H1 (cell line): ENCODE measurements at regions not wholly inside any gene's neighbourhood (a gene's known extent, or its start where the extent isn't known, plus 50 kb on each side); places are given as distances from the start of the nearest gene placed in this dataset.

Source experiments
- CTCF ChIA-PET: fragments of 300-600 bp; sonication (Branson Sonifier 250); formaldehyde crosslinking; loops from one replicate; lab custom pipeline; 2021; ENCODE audit not compliant: partially characterized antibody; lab: Charles Lee
- POLR2A ChIA-PET: fragments of 300-600 bp; sonication (Branson Sonifier 250); formaldehyde crosslinking; loops from one replicate; lab custom pipeline; 2021; ENCODE audit warnings: inconsistent platforms; ENCODE audit not compliant: partially characterized antibody; lab: Charles Lee
- DNase-seq, 2 experiments: peaks; one replicate each; pipeline versions ENCODE4 v3.0.0 to v3.0.0-alpha.2; 2010 to 2022; ENCODE audit warnings: low spot score in 2 of 2, low read depth in 1 of 2, mixed read lengths in 1 of 2
- FAIRE-seq: peaks from 2 replicates; lab custom pipeline; 2011; peaks lifted over from hg19 to GRCh38; lab: Jason Lieb, UNC
- H2AFZ ChIP-seq: 2 replicates; pipeline ENCODE4 v1.8.1; 2012; ENCODE audit warnings: low read length, inconsistent platforms
- H2AK5ac ChIP-seq: 2 replicates; pipeline ENCODE4 v1.6.1; 2013; ENCODE audit warnings: low read depth, low read length
- H2BK120ac ChIP-seq: replicated peaks from 2 replicates; pipeline ENCODE3; 2013; ENCODE audit warnings: low read depth, low read length, inconsistent platforms
- H2BK12ac ChIP-seq: 2 replicates; pipeline ENCODE4 v1.6.1; 2013; ENCODE audit warnings: low read depth, low read length
- H2BK15ac ChIP-seq: 2 replicates; pipeline ENCODE4 v1.6.1; 2013; ENCODE audit warnings: low read length
- H2BK20ac ChIP-seq: 2 replicates; pipeline ENCODE4 v1.6.1; 2013; ENCODE audit warnings: low read length
- H2BK5ac ChIP-seq: 2 replicates; pipeline ENCODE4 v1.6.1; 2013; ENCODE audit warnings: low read depth, low read length
- H3K14ac ChIP-seq: 2 replicates; pipeline ENCODE4 v1.6.1; 2013; ENCODE audit warnings: inconsistent platforms; ENCODE audit not compliant: insufficient read length
- H3K18ac ChIP-seq: 2 replicates; pipeline ENCODE4 v1.6.1; 2013; ENCODE audit warnings: low read length; ENCODE audit errors: extremely low read depth
- H3K23ac ChIP-seq: 2 replicates; pipeline ENCODE4 v1.6.1; 2013; ENCODE audit warnings: inconsistent platforms; ENCODE audit not compliant: insufficient read length
- H3K23me2 ChIP-seq: 2 replicates; pipeline ENCODE4 v1.6.1; 2013; ENCODE audit warnings: low read depth, low read length
- H3K27ac ChIP-seq: 2 replicates; pipeline ENCODE4 v1.6.1; 2011; ENCODE audit warnings: low read depth, low read length, inconsistent platforms
- H3K27me3 ChIP-seq, 4 experiments: replicated peaks in 1 of 4; 1 replicate in 1 of 4; 2 replicates in 3 of 4; pipeline versions ENCODE4 v1.6.1 to v1.8.1; 2011 to 2013; ENCODE audit warnings: low read length in 3 of 4, mild to moderate bottlenecking in 3 of 4, inconsistent platforms in 2 of 4, mixed read lengths in 2 of 4, moderate library complexity in 1 of 4; ENCODE audit not compliant: control insufficient read depth in 3 of 4, insufficient read depth in 3 of 4; ENCODE audit errors: extremely low read depth in 1 of 4
- H3K36me3 ChIP-seq, 4 experiments: 2 replicates each; pipeline versions ENCODE4 v1.6.1 to v1.8.1; 2011 to 2013; ENCODE audit warnings: mild to moderate bottlenecking in 4 of 4, low read length in 3 of 4, moderate library complexity in 2 of 4, control low read depth in 1 of 4, inconsistent platforms in 1 of 4; ENCODE audit not compliant: insufficient read depth in 4 of 4, control insufficient read depth in 2 of 4
- H3K4ac ChIP-seq: replicated peaks from 2 replicates; pipeline ENCODE3; 2013; ENCODE audit warnings: low read length, low read depth, mixed read lengths, inconsistent platforms; ENCODE audit not compliant: insufficient read length
- H3K4me1 ChIP-seq, 4 experiments: replicated peaks in 1 of 4; 1 replicate in 1 of 4; 2 replicates in 3 of 4; pipeline versions ENCODE4 v1.6.1 to v1.8.1; 2011 to 2013; ENCODE audit warnings: low read length in 3 of 4, inconsistent platforms in 2 of 4, mixed read lengths in 1 of 4; ENCODE audit not compliant: insufficient read depth in 4 of 4, control insufficient read depth in 3 of 4
- H3K4me2 ChIP-seq, 2 experiments: 2 replicates each; pipeline versions ENCODE4 v1.6.1 to v1.8.1; 2011 to 2013; ENCODE audit warnings: low read depth in 2 of 2, low read length in 2 of 2, control low read depth in 1 of 2, inconsistent platforms in 1 of 2, mild to moderate bottlenecking in 1 of 2; ENCODE audit not compliant: insufficient read depth in 1 of 2
- H3K4me3 ChIP-seq, 4 experiments: fragments of 200-600, 300-600 bp in 1 of 4; sonication (generic), shearing (Covaris generic), sonication (Bioruptor Twin) in 1 of 4; 2 replicates each; pipeline versions ENCODE4 v1.5.1 to v1.8.1; 2011 to 2016; ENCODE audit warnings: low read length in 4 of 4, low read depth in 3 of 4, control low read depth in 2 of 4, inconsistent platforms in 2 of 4, mild to moderate bottlenecking in 2 of 4, mixed read lengths in 1 of 4, moderate library complexity in 1 of 4; ENCODE audit not compliant: insufficient read depth in 2 of 4; ENCODE audit errors: extremely low read depth in 1 of 4
- H3K56ac ChIP-seq: replicated peaks from 2 replicates; pipeline ENCODE3; 2013; ENCODE audit warnings: low read depth, mild to moderate bottlenecking, mixed read lengths, low read length, inconsistent platforms; ENCODE audit not compliant: insufficient read length
- H3K79me1 ChIP-seq: 2 replicates; pipeline ENCODE4 v1.6.1; 2013; ENCODE audit warnings: low read depth, low read length, control low read depth
- H3K79me2 ChIP-seq, 2 experiments: 2 replicates each; pipeline versions ENCODE4 v1.6.1 to v1.8.1; 2012 to 2013; ENCODE audit warnings: low read length in 2 of 2, mild to moderate bottlenecking in 2 of 2, inconsistent platforms in 1 of 2; ENCODE audit not compliant: insufficient read depth in 2 of 2, control insufficient read depth in 1 of 2
- H3K9ac ChIP-seq, 4 experiments: replicated peaks in 1 of 4; 1 replicate in 1 of 4; 2 replicates in 3 of 4; pipeline versions ENCODE4 v1.6.1 to v1.8.1; 2011 to 2013; ENCODE audit warnings: low read depth in 3 of 4, low read length in 3 of 4, control low read depth in 2 of 4, mild to moderate bottlenecking in 2 of 4, moderate library complexity in 2 of 4, inconsistent platforms in 1 of 4; ENCODE audit errors: extremely low read depth in 1 of 4
- H3K9me3 ChIP-seq, 2 experiments: 2 replicates each; pipeline versions ENCODE4 v1.6.1 to v1.8.1; 2012 to 2013; ENCODE audit warnings: mild to moderate bottlenecking in 2 of 2, moderate library complexity in 2 of 2, control low read depth in 1 of 2, inconsistent platforms in 1 of 2, low read depth in 1 of 2, low read length in 1 of 2, mixed read lengths in 1 of 2; ENCODE audit not compliant: insufficient read depth in 2 of 2
- H4K20me1 ChIP-seq, 2 experiments: replicated peaks in 1 of 2; 2 replicates each; pipeline versions ENCODE3 to v1.8.1; 2011 to 2013; ENCODE audit warnings: inconsistent platforms in 2 of 2, low read length in 2 of 2, mild to moderate bottlenecking in 1 of 2; ENCODE audit not compliant: insufficient read depth in 2 of 2, control insufficient read depth in 1 of 2
- H4K5ac ChIP-seq: 2 replicates; pipeline ENCODE4 v1.6.1; 2013; ENCODE audit warnings: low read length, low read depth, mixed read lengths, inconsistent platforms; ENCODE audit not compliant: insufficient read length
- H4K8ac ChIP-seq: 2 replicates; pipeline ENCODE4 v1.8.0; 2013; ENCODE audit warnings: mild to moderate bottlenecking, moderate library complexity, low read length, inconsistent platforms; ENCODE audit not compliant: insufficient read depth; ENCODE audit errors: extremely low read depth
- H4K91ac ChIP-seq: replicated peaks from 2 replicates; pipeline ENCODE3; 2013; ENCODE audit warnings: low read length, mixed read lengths, inconsistent platforms; ENCODE audit not compliant: insufficient read length
- ASH2L ChIP-seq: fragments of 200-600, 300-600 bp; sonication (generic); IDR thresholded peaks from one replicate; pipeline ENCODE4 v1.7.1; 2017; ENCODE audit warnings: low read length
- CBX8 ChIP-seq: fragments of 300-800, 300-1000 bp; sonication (generic); IDR thresholded peaks from 2 replicates; pipeline ENCODE4 v1.7.1; 2016; ENCODE audit warnings: low read depth, low read length, borderline replicate concordance
- EGR1 ChIP-seq: IDR thresholded peaks from 2 replicates; pipeline ENCODE4 v1.6.1; 2011; ENCODE audit warnings: low read depth, low read length, borderline replicate concordance
- EZH2 ChIP-seq: fragments of 200-600 bp; sonication (generic); IDR thresholded peaks from 2 replicates; pipeline ENCODE4 v1.7.1; 2012; ENCODE audit warnings: low read depth, mild to moderate bottlenecking, moderate library complexity, low read length, inconsistent platforms; ENCODE audit not compliant: severe bottlenecking
- GABPA ChIP-seq: IDR thresholded peaks from 2 replicates; pipeline ENCODE4 v1.6.1; 2011; ENCODE audit warnings: mild to moderate bottlenecking, low read length, moderate library complexity, borderline replicate concordance; ENCODE audit not compliant: insufficient read depth
- GTF2F1 ChIP-seq: IDR thresholded peaks from 2 replicates; pipeline ENCODE4 v1.6.1; 2012; ENCODE audit warnings: low read depth, low read length, improper control_type of control experiment, borderline replicate concordance
- KDM5A ChIP-seq: fragments of 200-600 bp; IDR thresholded peaks from 2 replicates; pipeline ENCODE4 v1.7.1; 2012; ENCODE audit warnings: mild to moderate bottlenecking, low read length, inconsistent platforms, mixed read lengths
- POU5F1 ChIP-seq: IDR thresholded peaks from 2 replicates; pipeline ENCODE4 v1.6.1; 2011; ENCODE audit warnings: low read depth, mild to moderate bottlenecking, low read length, moderate library complexity
- RAD21 ChIP-seq, 2 experiments: IDR thresholded peaks in 1 of 2; conservative IDR thresholded peaks in 1 of 2; 2 replicates each; pipeline ENCODE4 v1.6.1; 2011; ENCODE audit warnings: low read depth in 2 of 2, low read length in 2 of 2, improper control_type of control experiment in 1 of 2, inconsistent platforms in 1 of 2, mild to moderate bottlenecking in 1 of 2, moderate library complexity in 1 of 2
- SRF ChIP-seq: IDR thresholded peaks from 2 replicates; pipeline ENCODE4 v1.6.1; 2011; ENCODE audit warnings: mild to moderate bottlenecking, low read depth, low read length, moderate library complexity
- WGBS, 2 experiments: shearing (Covaris generic) in 1 of 2; methylation state at CpG; one replicate each; pipeline versions ENCODE4 v1.1.6 to v1.1.7; 2013 to 2015; ENCODE audit warnings: low lambda C conversion rate in 2 of 2, mixed read lengths in 2 of 2, inconsistent platforms in 1 of 2, low coverage in 1 of 2, missing lambda C conversion rate in 1 of 2; ENCODE audit not compliant: insufficient replicate concordance in 2 of 2, insufficient coverage in 1 of 2, insufficient read length in 1 of 2; ENCODE audit errors: extremely low coverage in 1 of 2, missing lambda C conversion rate in 1 of 2; 5-methylcytosine and 5-hydroxymethylcytosine counted together

DNA sequence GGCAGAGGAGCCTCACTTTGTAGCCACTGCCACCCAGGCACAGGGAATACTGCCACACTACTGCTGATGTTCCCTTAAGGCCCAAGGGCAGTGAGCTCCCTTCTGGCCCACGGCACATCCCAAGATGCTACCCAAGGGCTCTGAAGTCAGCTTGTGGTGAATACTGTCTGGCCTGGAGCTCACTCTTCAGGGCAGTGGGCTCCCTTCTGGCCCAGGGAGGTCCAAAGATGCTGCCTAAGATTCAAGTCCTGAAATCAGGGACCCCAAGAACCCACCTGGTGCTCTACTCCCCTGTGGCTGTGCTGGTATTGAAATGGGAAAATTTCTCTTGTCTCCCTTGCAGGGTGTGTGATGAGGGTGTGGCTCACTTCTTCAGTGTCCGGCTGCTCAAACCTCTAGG lies 132.8 kb downstream of the TINAG start:
- Histone ChIP-seq H2BK5ac (no peak overlapping the region), H3K79me2 (no peaks in the 10 kb centered on the region), H4K8ac (no peak overlapping the region), H3K9me3 (no peaks in the 10 kb centered on the region), H3K9ac (no peak overlapping the region), H3K23me2 (no peaks in the 10 kb centered on the region), H2BK20ac (no peak overlapping the region), H3K27ac (no peak overlapping the region), H4K5ac (no peak overlapping the region), H3K4ac (no peak overlapping the region), H2BK12ac (no peak overlapping the region), H3K4me2 (no peak overlapping the region), H3K18ac (no peak overlapping the region; the same call in 1 of the 2 replicates), H2AK5ac (no peak overlapping the region), H3K79me1 (no peaks in the 10 kb centered on the region), H2BK120ac (no peak overlapping the region), H2BK15ac (no peak overlapping the region), H3K4me3 (no peak overlapping the region), H3K27me3 (no peaks in the 10 kb centered on the region), H4K20me1 (no peaks in the 10 kb centered on the region), H3K14ac (no peak overlapping the region), H2AFZ (no peak overlapping the region), H3K4me1 (no peaks in the 10 kb centered on the region), H3K23ac (no peak overlapping the region), H3K36me3 (no peaks in the 10 kb centered on the region), H4K91ac (no peak overlapping the region), H3K56ac (no peak overlapping the region)
- no peak for DNase-seq
- FAIRE-seq = no peak
- TF ChIP-seq ASH2L (no peak), KDM5A (no peak), RAD21 (IDR thresholded peaks at IDR 0.05 in 1 of 2, conservative IDR thresholded peaks at IDR 0.05 in 1 of 2; ENCODE audit: low read depth in 2 of 2, low read length in 2 of 2) (no peak), CBX8 (no peak), SRF (no peak), GTF2F1 (no peak), EGR1 (no peak), GABPA (no peak), EZH2 (no peak), POU5F1 (no peak)
- CTCF ChIA-PET = interaction anchor here (1.1 kb wide), 1 partner anchor 287 kb away, joined by 3 read pairs; no protein-coding TSS in a partner anchor
- 93% methylated on average over 2 of the region's 2 CpGs; no CpG with 5 or more reads in 1 of the 2 experiments for WGBS, 2 experiments
- POLR2A ChIA-PET = no interaction called here
